ENCODE measurements at regions not wholly inside any gene's neighbourhood (a gene's known extent, or its start where the extent isn't known, plus 50 kb on each side); places are given as distances from the start of the nearest gene placed in this dataset.

GRCh38 chr10:3235996-3236510 is 63.5 kb upstream of the PITRM1 start:
- H4K20me1 ChIP-seq (ENCODE audit: insufficient read depth, low read length): no peaks in the 10 kb centered on the region

More at GRCh38 chr10:3235996-3236510, 63.5 kb upstream of the PITRM1 start:
- no peak overlapping the region for H3K14ac ChIP-seq (replicated peaks; ENCODE audit: low read depth, low read length)
- H2BK20ac ChIP-seq (ENCODE audit: low read depth, low read length): no peak overlapping the region
- H3K18ac ChIP-seq (ENCODE audit: low read depth, low read length): no peak overlapping the region
- no peak for TF ChIP-seq RAD21 (IDR thresholded peaks at IDR 0.05; ENCODE audit: low read length)
- TF ChIP-seq, protein P1, sequence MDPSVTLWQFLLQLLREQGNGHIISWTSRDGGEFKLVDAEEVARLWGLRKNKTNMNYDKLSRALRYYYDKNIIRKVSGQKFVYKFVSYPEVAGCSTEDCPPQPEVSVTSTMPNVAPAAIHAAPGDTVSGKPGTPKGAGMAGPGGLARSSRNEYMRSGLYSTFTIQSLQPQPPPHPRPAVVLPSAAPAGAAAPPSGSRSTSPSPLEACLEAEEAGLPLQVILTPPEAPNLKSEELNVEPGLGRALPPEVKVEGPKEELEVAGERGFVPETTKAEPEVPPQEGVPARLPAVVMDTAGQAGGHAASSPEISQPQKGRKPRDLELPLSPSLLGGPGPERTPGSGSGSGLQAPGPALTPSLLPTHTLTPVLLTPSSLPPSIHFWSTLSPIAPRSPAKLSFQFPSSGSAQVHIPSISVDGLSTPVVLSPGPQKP (IDR thresholded peaks at IDR 0.05; ENCODE audit: borderline replicate concordance, low read depth, low read length): no peak
- TF ChIP-seq, protein P2, sequence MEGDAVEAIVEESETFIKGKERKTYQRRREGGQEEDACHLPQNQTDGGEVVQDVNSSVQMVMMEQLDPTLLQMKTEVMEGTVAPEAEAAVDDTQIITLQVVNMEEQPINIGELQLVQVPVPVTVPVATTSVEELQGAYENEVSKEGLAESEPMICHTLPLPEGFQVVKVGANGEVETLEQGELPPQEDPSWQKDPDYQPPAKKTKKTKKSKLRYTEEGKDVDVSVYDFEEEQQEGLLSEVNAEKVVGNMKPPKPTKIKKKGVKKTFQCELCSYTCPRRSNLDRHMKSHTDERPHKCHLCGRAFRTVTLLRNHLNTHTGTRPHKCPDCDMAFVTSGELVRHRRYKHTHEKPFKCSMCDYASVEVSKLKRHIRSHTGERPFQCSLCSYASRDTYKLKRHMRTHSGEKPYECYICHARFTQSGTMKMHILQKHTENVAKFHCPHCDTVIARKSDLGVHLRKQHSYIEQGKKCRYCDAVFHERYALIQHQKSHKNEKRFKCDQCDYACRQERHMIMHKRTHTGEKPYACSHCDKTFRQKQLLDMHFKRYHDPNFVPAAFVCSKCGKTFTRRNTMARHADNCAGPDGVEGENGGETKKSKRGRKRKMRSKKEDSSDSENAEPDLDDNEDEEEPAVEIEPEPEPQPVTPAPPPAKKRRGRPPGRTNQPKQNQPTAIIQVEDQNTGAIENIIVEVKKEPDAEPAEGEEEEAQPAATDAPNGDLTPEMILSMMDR (conservative IDR thresholded peaks at IDR 0.05; ENCODE audit: low read depth, low read length): no peak
- no peak for TF ChIP-seq MXI1 (IDR thresholded peaks at IDR 0.05; ENCODE audit: borderline replicate concordance, low read depth, low read length)
- TF ChIP-seq USF2 (IDR thresholded peaks at IDR 0.05; ENCODE audit: low read depth, low read length): no peak
- TF ChIP-seq FOS (IDR thresholded peaks at IDR 0.05; ENCODE audit: low read depth, low read length): no peak
- no peak for TF ChIP-seq NFE2L2 (IDR thresholded peaks at IDR 0.05; ENCODE audit: low read depth, low read length)
- no peak for TF ChIP-seq MAFK (IDR thresholded peaks at IDR 0.05; ENCODE audit: low read depth, low read length)
- TF ChIP-seq CHD1 (IDR thresholded peaks at IDR 0.05; ENCODE audit: low read depth, low read length): no peak
- DNase-seq: no peak
- H3K23ac ChIP-seq (ENCODE audit: low read depth, low read length): no peak overlapping the region
- H3K36me3 ChIP-seq (ENCODE audit: control insufficient read depth, insufficient read depth, low read length): no peaks in the 10 kb centered on the region
- no peak overlapping the region for H3K4me2 ChIP-seq (ENCODE audit: low read depth, low read length)
- no peaks in the 10 kb centered on the region for H3K9me1 ChIP-seq (ENCODE audit: insufficient read depth, low read length)
- dilution Hi-C loops (cut with HindIII; ENCODE audit: low sequenced_read_pairs, unreplicated experiment) (no loop called here), intact Hi-C loops (cut with micrococcal nuclease) (loop anchor here (10.0 kb wide), 1 partner anchor 1009 kb away; no protein-coding TSS in a partner anchor), in situ Hi-C loops (cut with MboI; ENCODE audit: low sequenced_read_pairs) (no loop called here)
- no peak overlapping the region for H3K9ac ChIP-seq (ENCODE audit: low read depth, low read length)
- no peak overlapping the region for H2BK15ac ChIP-seq (ENCODE audit: low read depth, low read length)
- H2AK9ac ChIP-seq (replicated peaks; ENCODE audit: low read depth, low read length, poor library complexity): no peak overlapping the region
- no peak overlapping the region; the same call in 1 of the 2 replicates for H2BK120ac ChIP-seq (ENCODE audit: low read depth, low read length)
- BruUV-seq (replicated peaks): no TSS peak
- no peak overlapping the region for H4K91ac ChIP-seq (ENCODE audit: insufficient read depth, low read depth, low read length)
- CTCF ChIA-PET: no interaction called here
- POLR2A ChIA-PET (ENCODE audit: unreplicated experiment): no interaction called here
- no peak for ATAC-seq (ENCODE audit: low read depth)
- H3K4ac ChIP-seq (ENCODE audit: low read depth, low read length): no peak overlapping the region
- H3K56ac ChIP-seq (ENCODE audit: extremely low read depth, insufficient read depth, low read length): no peak overlapping the region
- H2AK5ac ChIP-seq (ENCODE audit: low read depth, low read length): peak overlapping the region; percentile 57; the same call in 1 of the 2 replicates
- no peaks in the 10 kb centered on the region for H3K9me3 ChIP-seq (ENCODE audit: control insufficient read depth, insufficient read depth, low read length)
- 0 out of 4 replicates have a peak, but pooled peaks cover 0 to 6% of the 10 kb centered on the region in 2 experiments for H3K79me1 ChIP-seq (ENCODE audit: low read depth in 1 of 2, low read length in 2 of 2)
- H3K4me3 ChIP-seq (ENCODE audit: insufficient read depth, low read depth, low read length): no peak overlapping the region
- H2AFZ ChIP-seq (replicated peaks; ENCODE audit: low read length, poor library complexity): no peak overlapping the region
- H2BK5ac ChIP-seq (ENCODE audit: low read depth, low read length, poor library complexity, severe bottlenecking): no peak overlapping the region
- peaks cover 9% of the 10 kb centered on the region; the same call in 1 of the 2 replicates for H3K4me1 ChIP-seq (ENCODE audit: control insufficient read depth, insufficient read depth, low read length)
- H3K27ac ChIP-seq (ENCODE audit: insufficient read depth, low read length): no peak overlapping the region
- 100% methylated on average over 2 of the region's 15 CpGs; no CpG with 5 or more reads in 1 of the 2 experiments for WGBS, 2 experiments (ENCODE audit: extremely low coverage in 2 of 2, insufficient read length in 1 of 2)
- H3K27me3 ChIP-seq (ENCODE audit: control insufficient read depth, insufficient read depth, low read length): no peaks in the 10 kb centered on the region
- no peak overlapping the region for H4K5ac ChIP-seq (ENCODE audit: low read depth, low read length)
- H4K8ac ChIP-seq (ENCODE audit: low read depth in 2 of 2, low read length in 2 of 2): no peak overlapping the region
